Endometrium (tissue), 2 donors: ENCODE measurements at regions not wholly inside any gene's neighbourhood (a gene's known extent, or its start where the extent isn't known, plus 50 kb on each side); places are given as distances from the start of the nearest gene placed in this dataset.

ENCODE experiments used
- FAIRE-seq: peaks from 2 replicates; lab custom pipeline; 2012; peaks lifted over from hg19 to GRCh38; lab: Jason Lieb, UNC
- donor health status: control.
- donor health status: control.

DNA sequence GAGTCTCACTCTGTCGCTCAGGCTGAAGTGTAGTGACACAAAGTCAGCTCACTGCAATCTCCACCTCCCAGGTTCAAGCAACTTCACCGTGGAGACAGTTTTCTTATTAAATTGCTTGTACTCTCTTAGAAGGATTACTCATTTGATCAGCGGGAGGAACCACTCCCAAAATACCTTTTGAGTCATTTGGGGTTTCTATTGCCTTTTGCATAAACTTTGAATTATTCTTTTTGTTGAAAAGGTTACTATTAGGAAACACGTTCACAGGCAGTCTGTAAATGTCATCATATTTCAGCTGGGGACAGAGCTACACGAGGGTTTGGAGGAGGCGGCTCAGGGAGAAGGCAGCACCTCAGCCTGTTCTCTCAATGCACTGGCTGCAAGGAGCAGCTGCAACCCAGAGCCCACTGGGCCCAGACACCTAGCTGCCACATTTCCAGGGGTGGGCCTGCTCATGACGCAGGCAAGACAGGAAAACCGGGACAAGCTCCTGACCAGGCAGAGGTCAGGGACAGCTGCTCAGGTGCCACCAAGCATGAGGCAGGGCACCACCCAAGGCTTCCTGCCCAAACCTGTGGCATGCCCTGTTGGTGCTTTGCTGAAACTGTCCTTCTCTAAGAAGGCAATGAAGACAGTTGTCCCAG lies 205.9 kb downstream of the BMP7 start:
- no peak for FAIRE-seq

DNA sequence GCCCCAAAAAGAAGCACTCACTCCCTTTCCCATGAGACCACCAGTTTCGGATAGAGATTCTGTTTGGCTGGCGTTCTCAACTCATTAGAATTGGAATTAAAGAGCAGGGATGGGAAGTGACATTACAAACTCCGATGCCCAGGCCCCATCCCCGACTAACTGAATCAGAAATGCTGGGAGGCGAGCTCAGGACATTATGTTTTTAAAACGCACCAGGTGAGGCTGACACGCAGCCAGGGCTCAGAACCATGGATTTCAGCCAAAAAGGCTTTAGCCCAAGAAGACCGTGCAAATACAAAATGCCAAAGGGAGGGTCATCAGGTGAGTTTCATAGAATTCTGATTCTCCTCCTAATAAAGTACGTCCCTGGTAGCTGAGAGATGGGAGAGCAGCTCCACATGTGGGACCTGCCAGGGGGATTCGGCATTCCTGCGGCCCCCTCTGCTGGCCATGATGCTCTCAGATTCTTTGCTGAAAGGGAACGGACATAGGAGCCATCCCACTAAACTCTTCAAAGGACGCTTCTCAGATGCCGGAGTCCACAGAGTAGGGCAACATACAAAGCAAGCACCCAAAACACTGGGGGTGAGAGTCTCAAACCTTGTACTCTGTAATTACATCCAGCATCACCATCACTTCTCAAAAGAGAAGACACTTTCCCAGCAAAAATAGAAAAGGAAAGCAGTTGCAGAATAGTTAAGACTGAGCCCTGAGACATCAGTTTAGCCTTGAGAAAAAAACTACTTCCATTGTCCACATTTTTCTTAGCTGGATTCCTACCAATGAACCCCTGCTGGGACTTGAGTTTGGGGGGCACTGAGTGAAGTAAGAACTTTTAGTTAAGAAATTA lies 205.2 kb downstream of the BMP7 start:
- FAIRE-seq, result no peak

DNA sequence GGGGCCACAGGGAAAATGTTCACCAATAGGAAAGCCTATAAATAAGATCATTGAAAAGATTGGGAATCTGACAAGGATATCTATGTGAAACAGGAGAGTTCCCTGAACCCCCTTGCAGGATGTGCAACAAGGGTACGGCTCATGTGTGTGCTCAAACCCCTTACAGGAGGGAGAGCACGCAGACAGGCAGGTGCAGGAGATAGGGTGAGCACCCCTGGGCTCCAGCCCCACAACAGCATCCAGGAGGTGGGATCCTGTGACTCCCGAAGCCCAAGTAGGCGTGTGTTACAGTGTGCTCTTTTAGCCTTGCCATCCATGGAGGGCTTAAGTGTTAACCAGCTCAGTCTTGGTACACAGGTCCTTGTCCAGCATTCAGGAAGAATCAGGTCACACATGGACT lies 204.2 kb downstream of the BMP7 start:
- FAIRE-seq, result no peak

DNA sequence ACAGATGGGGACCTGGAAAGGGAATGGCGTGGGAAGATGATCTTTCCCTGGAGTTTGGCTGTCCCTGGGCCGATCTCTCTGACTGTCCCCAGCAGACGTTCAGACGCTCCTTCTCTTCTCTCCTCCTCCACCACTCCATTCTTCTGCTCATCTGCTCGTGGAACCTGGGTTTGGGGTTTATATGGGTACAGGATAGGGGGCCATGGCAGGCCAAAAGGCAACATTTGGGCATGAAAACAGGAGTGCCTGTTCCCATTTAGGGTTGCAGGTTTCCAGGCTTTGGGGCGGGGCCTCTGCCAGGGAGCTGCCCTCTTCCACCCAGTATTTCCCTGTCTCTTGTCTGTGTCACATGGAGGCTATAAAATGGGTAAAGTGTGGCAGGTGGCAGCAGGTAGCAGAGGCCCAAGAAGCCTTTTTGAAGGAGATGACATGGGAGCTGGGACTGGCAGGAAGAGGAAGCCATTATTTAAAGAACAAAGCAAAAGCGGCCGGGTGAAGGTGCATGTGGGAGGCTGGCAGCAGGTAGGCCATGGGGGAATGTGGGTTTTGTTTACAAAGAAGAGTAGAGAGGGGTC lies 203.7 kb downstream of the BMP7 start:
- no peak for FAIRE-seq

DNA sequence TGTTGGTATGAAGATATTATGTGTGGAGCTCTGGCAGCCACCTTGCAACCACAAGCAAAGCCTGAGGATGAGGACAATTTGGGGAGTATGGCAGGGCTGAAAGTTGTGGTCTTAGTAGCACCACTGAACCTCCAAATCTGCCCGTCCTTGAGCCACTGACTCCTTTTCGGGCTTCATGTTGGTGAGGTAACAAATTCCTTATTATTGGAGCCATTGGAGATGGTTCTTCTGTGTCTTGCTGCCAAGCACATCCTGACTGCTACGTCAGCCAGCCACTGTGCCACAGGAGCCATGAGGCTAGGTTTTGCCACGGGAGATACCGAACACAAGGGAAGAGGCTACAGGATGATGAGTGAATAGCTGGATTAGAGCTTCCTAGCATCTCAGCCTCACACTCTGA lies 201.6 kb downstream of the BMP7 start:
- FAIRE-seq, result no peak

DNA sequence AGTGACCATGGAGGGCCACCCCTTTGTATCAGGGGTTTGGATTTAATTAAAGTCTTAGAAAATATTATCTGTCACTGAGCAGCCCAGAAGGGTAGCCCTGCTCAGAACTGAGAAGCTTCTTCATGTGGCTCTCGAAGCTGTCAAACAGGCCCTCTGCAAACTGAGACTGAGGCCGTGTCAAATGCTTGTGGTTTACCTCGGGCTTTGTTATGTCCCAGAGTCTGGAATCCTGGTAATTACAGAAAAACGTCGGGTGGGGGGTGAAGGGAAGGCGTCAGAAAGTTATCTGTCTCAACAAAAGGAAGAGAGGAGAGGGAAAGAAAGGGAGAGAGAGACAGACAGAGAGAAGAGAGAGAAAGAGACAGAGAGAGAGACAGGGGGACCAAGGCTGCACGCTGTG lies 200.8 kb downstream of the BMP7 start:
- no peak for FAIRE-seq

DNA sequence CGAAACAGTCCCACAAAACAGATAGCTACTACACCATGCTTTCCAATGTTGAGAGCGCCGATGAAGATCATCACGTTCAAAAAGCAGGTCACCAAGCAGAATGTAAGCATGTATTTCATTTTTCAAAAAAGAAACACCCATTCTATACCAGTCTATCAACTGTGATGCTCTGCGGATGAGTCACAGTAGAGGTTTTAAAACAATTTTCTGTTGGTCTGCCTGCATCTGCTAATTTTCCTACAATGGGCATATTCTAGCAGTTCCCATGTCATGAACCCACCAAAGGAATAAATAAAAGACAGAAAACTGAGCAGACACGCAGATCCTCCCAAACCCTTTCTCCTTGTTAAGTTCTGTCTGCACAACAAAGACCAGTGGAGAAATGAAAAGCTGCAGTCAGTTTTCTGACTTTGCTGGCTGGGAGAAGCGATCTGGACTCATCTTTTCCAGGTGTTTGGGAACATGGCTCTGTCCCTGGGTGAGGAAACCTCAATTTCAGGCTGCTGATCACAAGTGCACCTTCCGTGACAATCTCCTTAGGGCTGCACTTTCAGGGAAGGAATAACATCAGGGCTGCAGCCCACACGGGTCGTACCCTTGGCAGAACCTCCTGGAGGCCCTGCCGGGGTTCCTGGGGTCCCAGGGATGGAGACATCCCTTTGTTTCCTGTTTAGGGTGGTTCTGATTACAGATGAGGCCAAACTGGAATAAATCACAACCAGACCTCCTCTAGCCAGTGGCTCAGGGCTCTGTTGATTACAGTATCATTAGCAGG lies 200.1 kb downstream of the BMP7 start:
- no peak for FAIRE-seq

DNA sequence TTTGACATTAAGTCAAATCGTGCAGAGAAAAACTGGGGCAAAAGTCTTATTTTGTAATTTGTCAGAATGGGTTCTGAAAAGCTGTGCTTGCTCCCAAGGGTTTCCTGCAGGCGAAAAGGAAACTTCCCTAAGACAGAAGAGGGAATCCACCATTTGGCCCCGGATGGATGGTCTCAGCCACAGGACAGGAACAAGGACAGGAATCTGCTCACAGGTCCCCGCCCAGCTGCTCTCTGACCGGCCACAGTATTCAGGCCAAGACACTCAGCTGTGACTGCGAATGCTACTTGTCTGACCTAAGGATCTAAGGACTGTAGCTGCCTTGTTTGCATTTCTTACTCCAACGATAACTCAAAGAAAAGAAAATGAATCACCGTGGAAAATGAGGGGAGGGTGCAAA lies 197.0 kb downstream of the BMP7 start:
- FAIRE-seq, result no peak

DNA sequence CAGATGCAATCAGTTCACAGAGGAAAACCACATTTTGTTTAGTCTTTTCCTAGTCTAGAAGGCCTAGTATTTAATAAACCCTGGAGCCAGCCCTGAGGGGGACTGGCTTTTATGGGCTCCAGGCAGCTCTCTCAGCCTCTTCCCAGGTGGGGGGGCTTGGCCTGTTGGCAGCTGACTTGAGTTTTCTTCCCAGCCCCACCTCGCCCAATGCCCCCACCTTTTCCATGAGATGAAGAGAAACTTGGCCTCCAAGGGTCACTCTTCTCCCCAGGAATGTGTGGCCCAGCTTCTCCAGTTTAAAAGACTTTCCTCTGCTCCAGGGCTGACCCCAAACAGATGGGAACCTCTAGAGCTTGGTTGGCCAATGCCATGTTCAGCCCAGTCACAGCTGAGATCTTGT lies 196.1 kb downstream of the BMP7 start:
- FAIRE-seq, result no peak

DNA sequence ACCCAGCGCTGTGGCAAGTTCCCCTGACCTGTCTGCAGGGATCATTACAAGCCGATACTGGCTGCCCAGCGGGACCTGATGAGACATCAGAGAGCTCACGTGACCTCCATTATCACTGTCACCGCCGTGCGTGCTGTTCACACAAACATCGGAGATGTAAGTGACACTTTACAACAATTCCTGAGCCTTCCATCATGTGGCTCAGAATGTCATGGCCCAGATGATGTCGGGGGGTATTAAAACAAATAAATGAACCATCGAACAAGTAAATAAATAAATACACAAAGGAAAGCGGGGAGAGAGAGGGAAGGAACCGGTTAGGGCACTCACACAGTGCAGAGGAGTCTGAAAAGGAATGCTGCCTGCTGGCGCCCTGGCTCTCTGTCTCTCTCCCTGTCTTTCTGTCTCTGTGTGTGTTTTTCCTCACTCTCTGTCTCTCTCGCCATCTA lies 195.1 kb downstream of the BMP7 start:
- FAIRE-seq, result no peak

DNA sequence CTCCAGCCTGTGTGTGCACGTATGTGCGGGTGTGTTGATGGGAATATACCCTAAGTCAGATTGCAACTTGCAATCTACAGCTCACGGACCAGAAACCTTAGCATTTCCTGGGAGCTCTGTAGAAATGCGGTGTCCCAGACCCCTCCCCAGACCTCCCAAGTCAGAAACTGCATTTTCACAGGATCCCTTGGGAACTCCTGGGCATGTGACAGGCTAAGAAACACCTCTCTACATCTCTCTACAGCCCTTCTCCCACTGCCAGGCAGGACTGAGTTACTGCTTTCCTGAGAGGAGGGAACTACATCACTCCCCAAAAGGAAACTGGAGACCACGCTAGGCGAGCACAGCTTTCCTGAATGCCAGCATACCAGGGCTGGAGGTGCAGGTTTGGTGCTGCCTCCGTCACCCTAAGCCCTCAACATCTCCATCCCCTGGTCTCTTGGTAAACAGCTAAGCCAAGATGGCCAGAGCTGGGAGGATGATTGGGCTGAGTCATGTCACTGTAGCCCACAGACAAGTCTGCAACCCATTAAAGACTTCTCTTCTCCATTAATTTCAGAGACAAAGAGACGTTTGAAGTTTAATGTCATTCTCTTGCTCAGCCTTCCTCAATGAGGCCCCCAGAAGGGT lies 194.4 kb downstream of the BMP7 start:
- no peak for FAIRE-seq

DNA sequence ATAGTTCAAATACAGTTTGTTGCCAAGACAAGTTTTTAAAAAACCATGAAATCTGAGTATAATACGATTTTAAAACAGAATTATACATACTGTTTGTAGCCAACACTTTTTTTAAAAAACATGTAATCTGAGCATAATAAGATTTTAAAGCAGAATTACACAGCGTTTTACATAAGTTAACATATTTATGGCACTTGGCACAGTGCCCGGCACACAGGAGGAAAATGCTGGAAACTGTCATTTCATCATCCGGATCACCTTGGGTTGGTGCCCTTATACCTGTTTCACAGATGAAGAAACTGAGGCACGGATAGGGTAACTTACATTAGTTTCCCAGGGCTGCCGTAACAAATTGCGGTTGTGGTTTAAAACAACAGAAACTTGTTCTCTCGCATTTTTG lies 193.0 kb downstream of the BMP7 start:
- no peak for FAIRE-seq

DNA sequence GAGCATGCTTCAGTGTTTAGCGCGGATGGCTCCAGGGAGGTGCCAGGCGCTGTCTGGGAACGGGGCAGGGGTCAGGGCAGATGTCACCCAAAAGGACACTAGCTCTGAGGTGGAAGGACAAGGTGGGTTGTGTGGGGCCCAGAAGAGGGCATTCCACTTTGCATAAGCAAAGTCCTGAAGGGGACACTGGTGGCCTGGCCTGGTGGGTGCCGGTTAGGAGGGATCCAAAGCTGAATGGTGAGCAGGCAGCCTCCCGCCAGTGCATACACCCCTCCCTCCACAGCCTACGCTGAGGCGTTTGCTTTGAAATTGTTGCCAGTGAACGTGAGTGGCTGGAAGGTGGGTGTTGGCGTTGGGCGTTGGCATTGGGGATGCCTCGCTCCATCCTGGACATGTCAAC lies 192.1 kb downstream of the BMP7 start:
- no peak for FAIRE-seq

DNA sequence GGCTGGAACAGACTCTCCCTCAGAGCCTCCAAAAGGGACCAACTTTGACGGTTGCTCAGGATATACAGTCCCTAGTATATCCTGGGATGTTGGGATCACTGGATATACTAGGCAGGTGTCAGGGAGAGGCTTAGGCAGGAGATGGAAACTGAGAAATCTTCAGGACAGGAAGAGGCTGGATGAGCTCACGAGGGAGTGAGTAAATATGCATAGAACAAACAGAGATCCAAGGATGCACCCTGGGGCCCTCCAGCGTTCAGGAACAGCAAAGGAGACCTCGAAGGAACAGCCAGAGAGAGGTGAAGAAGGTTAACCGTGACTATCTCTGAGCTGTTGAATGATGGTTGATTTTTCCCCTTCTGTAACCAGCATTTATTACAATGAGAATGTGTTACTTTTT lies 191.3 kb downstream of the BMP7 start:
- FAIRE-seq, result no peak

DNA sequence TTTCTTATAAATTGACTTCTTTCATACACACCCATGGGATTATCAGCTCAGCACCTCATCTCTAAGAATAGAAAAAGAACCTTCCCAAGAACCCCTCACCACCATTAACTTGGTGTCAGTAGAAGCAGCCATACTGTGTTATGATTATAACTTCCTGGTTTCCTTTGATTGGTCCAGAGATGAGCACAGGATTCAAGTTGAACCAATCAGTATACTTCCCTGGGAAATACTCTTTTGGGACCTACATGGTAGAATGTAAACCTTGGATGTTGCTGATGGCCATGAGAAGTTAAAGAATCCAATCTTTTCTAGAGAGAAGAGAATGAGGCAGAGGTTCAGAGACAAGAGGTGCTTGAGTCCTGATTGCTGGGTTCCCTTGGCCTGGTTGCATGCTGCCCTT lies 190.8 kb downstream of the BMP7 start:
- no peak for FAIRE-seq

DNA sequence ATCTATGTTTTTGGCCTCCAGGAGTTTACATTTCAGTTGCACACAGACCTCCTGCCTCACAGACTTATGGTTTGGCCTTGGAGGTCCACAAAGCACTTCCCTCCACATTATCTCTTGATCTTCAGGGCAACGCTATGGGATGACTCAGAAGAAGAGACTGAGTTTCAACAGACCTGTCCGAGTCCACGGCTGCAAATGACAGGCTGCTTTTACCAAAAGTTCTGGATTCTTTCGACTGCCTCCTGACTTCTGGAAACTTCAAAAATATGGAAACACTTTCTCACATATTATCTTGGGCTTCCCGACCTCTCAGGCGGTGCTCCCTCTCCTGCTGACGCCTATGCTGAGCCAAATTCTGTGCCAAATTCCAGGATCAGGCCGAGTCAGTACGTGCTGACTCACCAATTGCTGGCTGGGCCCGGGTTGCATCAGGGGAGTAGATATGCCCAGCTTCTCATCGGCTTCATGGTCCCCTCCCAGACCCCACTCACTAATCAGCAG lies 190.2 kb downstream of the BMP7 start:
- FAIRE-seq, result no peak

DNA sequence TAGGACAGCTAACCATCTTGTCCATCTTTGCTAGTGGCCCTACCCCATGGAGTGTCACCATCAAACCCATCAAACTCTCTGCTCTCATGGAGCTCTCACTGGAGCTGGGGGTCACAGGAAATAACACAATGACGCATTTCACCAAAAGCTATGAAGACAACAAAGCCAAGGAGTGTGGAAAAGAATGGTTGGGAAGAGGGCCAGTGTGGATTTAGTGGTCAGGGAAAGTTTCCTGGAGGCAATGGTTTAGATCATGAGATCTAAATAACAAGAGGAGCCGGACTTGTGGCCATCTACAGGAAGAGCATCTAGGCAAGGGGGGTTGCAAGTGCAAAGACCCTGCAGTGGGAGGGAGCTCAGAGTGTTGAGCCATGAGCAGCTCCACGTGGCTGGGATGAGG lies 189.5 kb downstream of the BMP7 start:
- no peak for FAIRE-seq

DNA sequence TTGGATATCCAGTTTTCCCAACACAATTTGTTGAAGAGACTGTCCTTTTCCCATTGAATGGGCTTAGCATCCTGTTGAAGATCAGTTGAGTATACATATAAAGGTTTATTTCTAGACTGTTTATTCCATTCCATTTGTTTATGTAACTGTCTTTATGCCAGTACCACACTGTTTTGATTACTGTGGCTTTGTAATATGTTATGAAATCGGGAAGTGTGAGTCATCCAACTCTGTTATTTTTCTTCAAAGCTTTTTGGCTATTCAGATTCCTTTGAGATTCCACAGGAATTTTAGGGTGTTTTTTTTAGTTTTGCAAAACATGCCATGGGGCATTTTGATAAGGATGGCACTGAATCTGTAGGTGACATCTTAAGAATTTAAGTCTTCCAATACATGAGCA lies 188.3 kb downstream of the BMP7 start:
- FAIRE-seq, result no peak

DNA sequence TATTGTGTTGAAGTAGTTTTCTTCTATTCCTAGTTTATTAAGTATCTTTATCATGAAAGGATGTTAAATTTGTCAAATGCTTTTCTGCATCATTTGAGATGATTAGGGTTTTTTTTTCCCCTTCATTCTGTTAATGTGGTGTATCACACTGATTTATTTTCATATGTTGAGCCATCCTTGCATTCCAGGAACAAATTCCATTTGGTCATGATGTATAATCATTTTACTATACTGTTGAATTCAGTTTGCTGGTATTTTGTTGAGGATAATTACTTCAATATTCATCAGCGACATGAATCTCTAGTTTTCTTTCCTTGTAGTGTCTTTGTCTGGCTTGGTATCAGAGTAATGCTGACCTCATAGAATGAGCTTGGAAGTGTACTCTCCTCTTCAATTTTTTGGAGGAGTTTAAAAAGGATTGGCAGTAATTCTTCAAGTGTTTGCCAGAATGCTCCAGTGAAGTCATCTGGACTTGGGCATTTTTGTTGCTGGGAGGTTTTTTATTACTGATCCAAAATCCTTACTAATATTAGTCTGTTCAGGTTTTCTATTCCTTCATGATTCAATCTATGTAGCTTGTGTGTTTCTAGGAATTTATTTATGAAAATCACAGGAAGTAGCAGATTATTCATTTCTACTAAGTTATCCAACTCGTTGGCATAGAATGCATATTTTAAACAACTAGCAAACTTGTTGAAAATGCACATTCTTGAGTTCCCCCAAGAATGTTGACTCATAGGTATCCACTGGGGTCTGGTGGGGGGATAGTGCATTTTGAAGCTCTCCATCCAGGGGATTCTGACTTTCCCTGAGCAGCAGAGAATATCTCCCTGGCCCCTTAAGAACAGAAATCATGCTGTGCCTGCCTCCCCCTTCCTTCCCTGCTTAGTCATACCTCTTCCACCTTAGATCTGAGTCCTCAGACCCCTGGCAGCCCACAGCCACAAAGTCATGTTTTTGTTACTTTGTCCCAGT lies 187.1 kb downstream of the BMP7 start:
- FAIRE-seq, result no peak

DNA sequence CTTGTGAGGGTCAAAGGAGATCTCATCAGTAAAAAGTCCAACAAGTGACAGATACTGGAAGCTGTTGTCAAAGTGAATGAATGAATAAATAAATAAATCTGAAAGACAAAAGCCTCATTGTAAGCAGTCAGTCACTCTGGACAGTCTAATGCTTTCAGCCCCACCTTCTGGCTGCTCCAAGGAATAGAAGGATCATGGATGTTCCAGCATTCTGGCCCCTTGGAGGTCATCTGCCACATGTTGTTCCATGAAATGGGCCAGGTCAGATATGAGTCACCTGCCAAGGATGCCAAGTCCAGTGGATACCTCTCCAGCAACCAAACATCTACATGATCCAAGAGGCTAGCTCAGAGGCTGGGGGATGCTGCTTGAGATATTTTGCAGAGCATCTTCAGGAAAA lies 185.6 kb downstream of the BMP7 start:
- no peak for FAIRE-seq
